ENCODE measurements at regions not wholly inside any gene's neighbourhood (a gene's known extent, or its start where the extent isn't known, plus 50 kb on each side); places are given as distances from the start of the nearest gene placed in this dataset.

GRCh38 chr6:104669483-104669882 lies 190.2 kb downstream of the HACE1 start:
- no peaks in the 10 kb centered on the region for H3K4me1 ChIP-seq (ENCODE audit: insufficient read depth, low read length, severe bottlenecking)
- TF ChIP-seq CTCF (IDR thresholded peaks at IDR 0.05; ENCODE audit: low read length) (no peak), EZH2 (IDR thresholded peaks at IDR 0.05; ENCODE audit: borderline replicate concordance, low read length) (no peak)
- H3K9me3 ChIP-seq (ENCODE audit: low read length): no peaks in the 10 kb centered on the region
- no peaks in the 10 kb centered on the region for H3F3A ChIP-seq (ENCODE audit: insufficient read depth, low read length)
- H3K9ac ChIP-seq (ENCODE audit: low read length): no peak overlapping the region
- no peaks in the 10 kb centered on the region for H3K79me2 ChIP-seq (ENCODE audit: insufficient read depth, low read length)
- no peaks in the 10 kb centered on the region for H3K9me2 ChIP-seq (ENCODE audit: low read depth, low read length)
- no peak overlapping the region for H2AFZ ChIP-seq (ENCODE audit: low read length)
- no peak overlapping the region for H3K4me2 ChIP-seq (ENCODE audit: low read length)
- H4K20me1 ChIP-seq (ENCODE audit: insufficient read depth, low read length): no peaks in the 10 kb centered on the region
- H3K4me3 ChIP-seq (ENCODE audit: low read depth, low read length, poor library complexity, severe bottlenecking): no peak overlapping the region
- no peaks in the 10 kb centered on the region for H3K27me3 ChIP-seq (ENCODE audit: insufficient read depth, low read length)
- no peak overlapping the region for H3K27ac ChIP-seq (ENCODE audit: low read depth, low read length, poor library complexity, severe bottlenecking)
- H3K36me3 ChIP-seq (ENCODE audit: insufficient read depth, low read length): no peaks in the 10 kb centered on the region

- Histone ChIP-seq H3K79me2 (ENCODE audit: insufficient read depth, low read length) (no peaks in the 10 kb centered on the region), H3K9ac (ENCODE audit: low read length) (no peak overlapping the region), H3K36me3 (ENCODE audit: insufficient read depth, low read length) (no peaks in the 10 kb centered on the region), H3F3A (ENCODE audit: insufficient read depth, low read length) (no peaks in the 10 kb centered on the region), H3K4me1 (ENCODE audit: insufficient read depth, low read length, severe bottlenecking) (no peaks in the 10 kb centered on the region), H3K9me3 (ENCODE audit: low read length) (no peaks in the 10 kb centered on the region), H3K27ac (ENCODE audit: low read depth, low read length, poor library complexity, severe bottlenecking) (no peak overlapping the region), H3K4me3 (ENCODE audit: low read depth, low read length, poor library complexity, severe bottlenecking) (no peak overlapping the region), H4K20me1 (ENCODE audit: insufficient read depth, low read length) (no peaks in the 10 kb centered on the region), H3K4me2 (ENCODE audit: low read length) (no peak overlapping the region), H3K9me2 (ENCODE audit: low read depth, low read length) (no peaks in the 10 kb centered on the region), H2AFZ (ENCODE audit: low read length) (no peak overlapping the region), H3K27me3 (ENCODE audit: insufficient read depth, low read length) (no peaks in the 10 kb centered on the region)
- TF ChIP-seq CTCF (IDR thresholded peaks at IDR 0.05; ENCODE audit: low read length) (no peak), EZH2 (IDR thresholded peaks at IDR 0.05; ENCODE audit: borderline replicate concordance, low read length) (no peak)
These were observed 203.5 kb downstream of the HACE1 start for GRCh38 chr6:104656235-104656634.

GRCh38 chr6:104653781-104654180 lies 205.9 kb downstream of the HACE1 start:
- Histone ChIP-seq H3K9me3 (ENCODE audit: low read length) (no peaks in the 10 kb centered on the region), H3K27me3 (ENCODE audit: insufficient read depth, low read length) (no peaks in the 10 kb centered on the region), H3K27ac (ENCODE audit: low read depth, low read length, poor library complexity, severe bottlenecking) (no peak overlapping the region), H3K4me2 (ENCODE audit: low read length) (no peak overlapping the region), H3K4me3 (ENCODE audit: low read depth, low read length, poor library complexity, severe bottlenecking) (no peak overlapping the region), H3F3A (ENCODE audit: insufficient read depth, low read length) (no peaks in the 10 kb centered on the region), H3K4me1 (ENCODE audit: insufficient read depth, low read length, severe bottlenecking) (no peaks in the 10 kb centered on the region), H3K36me3 (ENCODE audit: insufficient read depth, low read length) (no peaks in the 10 kb centered on the region), H2AFZ (ENCODE audit: low read length) (no peak overlapping the region), H3K9me2 (ENCODE audit: low read depth, low read length) (no peaks in the 10 kb centered on the region), H4K20me1 (ENCODE audit: insufficient read depth, low read length) (no peaks in the 10 kb centered on the region), H3K79me2 (ENCODE audit: insufficient read depth, low read length) (no peaks in the 10 kb centered on the region), H3K9ac (ENCODE audit: low read length) (no peak overlapping the region)
- no peak for TF ChIP-seq CTCF (IDR thresholded peaks at IDR 0.05; ENCODE audit: low read length)
- no peak for TF ChIP-seq EZH2 (IDR thresholded peaks at IDR 0.05; ENCODE audit: borderline replicate concordance, low read length)

Measured in OCI-LY1 (cell line).